GM10266 (cell line): ENCODE measurements at regions not wholly inside any gene's neighbourhood (a gene's known extent, or its start where the extent isn't known, plus 50 kb on each side); places are given as distances from the start of the nearest gene placed in this dataset.

Experiments used
- DNase-seq: peaks from one replicate; pipeline ENCODE4 v3.0.0; 2012; ENCODE audit errors: extremely low spot score
- TF ChIP-seq, protein P1 (sequence below): IDR thresholded peaks from 2 replicates; pipeline ENCODE4 v1.5.1; 2012; ENCODE audit warnings: mild to moderate bottlenecking, low read depth; ENCODE audit not compliant: control insufficient read depth, insufficient read depth; ENCODE audit errors: missing control alignments

DNA sequence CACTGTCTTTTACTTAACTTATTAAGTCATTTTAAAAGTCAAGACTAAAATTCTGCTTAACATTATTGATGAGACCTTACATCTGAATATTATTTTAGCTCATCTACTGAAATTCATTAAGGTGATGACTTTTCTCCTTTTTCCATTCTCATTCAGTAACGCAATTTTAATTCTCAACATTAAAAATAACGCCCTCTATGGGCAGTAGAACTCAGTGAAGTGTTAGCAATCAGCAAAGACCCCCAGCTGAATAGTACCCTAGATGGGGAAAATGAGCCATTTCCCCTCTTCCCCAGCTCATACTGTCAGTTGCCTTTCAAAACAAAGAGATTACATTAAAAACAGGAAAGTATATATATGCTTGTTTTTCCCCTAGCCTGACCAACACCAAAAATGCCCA, 203.3 kb downstream of the NR4A2 start:
- no peak for DNase-seq
- TF ChIP-seq, protein P1, sequence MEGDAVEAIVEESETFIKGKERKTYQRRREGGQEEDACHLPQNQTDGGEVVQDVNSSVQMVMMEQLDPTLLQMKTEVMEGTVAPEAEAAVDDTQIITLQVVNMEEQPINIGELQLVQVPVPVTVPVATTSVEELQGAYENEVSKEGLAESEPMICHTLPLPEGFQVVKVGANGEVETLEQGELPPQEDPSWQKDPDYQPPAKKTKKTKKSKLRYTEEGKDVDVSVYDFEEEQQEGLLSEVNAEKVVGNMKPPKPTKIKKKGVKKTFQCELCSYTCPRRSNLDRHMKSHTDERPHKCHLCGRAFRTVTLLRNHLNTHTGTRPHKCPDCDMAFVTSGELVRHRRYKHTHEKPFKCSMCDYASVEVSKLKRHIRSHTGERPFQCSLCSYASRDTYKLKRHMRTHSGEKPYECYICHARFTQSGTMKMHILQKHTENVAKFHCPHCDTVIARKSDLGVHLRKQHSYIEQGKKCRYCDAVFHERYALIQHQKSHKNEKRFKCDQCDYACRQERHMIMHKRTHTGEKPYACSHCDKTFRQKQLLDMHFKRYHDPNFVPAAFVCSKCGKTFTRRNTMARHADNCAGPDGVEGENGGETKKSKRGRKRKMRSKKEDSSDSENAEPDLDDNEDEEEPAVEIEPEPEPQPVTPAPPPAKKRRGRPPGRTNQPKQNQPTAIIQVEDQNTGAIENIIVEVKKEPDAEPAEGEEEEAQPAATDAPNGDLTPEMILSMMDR = no peak

DNA sequence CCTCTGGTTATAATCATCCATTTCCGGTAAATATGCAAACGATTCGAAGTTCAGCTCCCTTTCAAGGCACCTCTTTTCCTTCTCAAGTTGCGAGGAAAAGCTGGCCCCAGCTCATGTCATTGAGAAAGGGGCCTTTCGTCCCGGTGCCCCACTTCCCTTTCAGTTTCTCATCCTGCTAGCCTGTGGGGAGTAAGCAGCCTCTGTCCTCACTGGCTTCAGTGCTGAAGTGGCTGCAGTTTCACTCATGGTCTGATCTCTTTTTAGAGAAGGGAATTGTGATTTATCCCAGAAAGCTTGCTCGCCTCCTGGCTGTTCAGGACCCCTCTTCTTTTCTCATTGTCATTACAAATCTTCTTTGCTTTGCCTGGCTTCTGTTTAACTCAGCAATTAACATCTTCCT, 207.5 kb downstream of the NR4A2 start:
- no peak for DNase-seq
- TF ChIP-seq, protein P1 = no peak

DNA sequence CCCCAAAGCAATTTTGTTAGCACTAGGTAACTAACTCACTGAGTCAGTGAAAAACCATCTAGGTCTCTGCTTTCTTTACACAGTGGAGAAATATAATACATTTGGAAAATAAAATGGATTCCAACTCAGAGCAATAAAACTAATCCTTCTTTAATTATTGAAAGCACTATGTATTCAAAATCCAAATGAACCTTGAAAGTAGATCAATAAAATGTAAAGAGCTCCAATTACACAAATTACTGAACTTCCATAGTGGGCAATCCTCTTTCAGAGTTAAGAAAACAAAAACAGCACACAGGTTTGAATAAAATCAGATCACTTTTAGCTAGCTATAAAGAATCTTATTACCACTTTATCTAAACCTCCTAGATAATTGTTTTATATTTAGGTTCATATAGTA, 208.1 kb downstream of the NR4A2 start:
- no peak for DNase-seq

DNA sequence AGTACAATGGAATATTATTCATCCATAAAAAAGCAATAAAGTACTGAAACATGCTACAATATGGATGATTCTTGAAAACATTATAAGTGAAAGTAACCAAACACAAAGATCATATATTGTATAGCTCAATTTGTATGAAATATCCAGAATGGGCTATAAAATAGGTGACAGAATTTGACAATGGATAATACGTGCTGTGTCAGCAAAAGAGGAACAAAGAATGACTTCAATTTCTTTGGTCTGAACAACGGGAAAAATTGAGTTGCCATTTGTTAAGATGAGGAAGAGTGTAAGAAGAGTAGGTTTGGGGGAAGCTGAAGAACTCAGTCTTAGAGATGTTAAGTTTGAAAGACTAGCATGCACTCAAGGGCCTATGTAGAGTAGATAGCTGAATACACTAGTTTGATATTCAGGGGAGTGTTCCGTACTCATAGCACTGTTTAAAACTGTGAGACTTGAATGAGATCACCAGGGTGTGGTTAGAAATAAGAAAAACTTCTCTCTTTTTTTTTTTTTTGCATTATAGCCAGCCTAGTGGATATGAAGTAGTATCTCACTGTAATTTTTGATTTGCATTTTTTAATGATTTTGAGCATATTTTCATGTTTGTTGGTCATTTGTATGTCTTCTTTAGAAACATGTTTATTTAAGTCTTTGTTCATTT, 213.6 kb downstream of the NR4A2 start:
- no peak for DNase-seq

More for the DNA sequence above, 208.1 kb downstream of the NR4A2 start:
- TF ChIP-seq, protein P1 = no peak

DNA sequence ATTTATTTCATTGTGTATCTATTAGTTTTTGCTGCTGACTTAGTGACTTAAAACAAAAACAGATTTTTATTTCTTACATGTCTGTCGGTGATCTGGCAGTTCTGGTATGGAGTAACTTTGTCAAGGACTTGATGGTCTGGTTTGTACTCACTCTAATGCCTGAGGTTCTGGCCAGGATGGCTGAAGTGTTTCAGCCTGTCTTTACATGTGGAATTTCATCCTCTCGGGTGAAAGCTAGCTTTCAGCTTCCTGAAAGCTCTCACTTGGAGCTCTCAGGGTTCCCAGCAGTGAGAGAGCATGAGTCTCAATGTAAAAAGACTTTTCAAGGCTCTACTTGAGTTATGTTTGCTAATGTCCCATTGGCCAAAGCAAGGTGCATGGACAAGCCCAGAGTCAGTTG, 216.4 kb downstream of the NR4A2 start:
- TF ChIP-seq, protein P1 = no peak
- DNase-seq = no peak

More for the DNA sequence above, 213.6 kb downstream of the NR4A2 start:
- TF ChIP-seq, protein P1 = no peak

DNA sequence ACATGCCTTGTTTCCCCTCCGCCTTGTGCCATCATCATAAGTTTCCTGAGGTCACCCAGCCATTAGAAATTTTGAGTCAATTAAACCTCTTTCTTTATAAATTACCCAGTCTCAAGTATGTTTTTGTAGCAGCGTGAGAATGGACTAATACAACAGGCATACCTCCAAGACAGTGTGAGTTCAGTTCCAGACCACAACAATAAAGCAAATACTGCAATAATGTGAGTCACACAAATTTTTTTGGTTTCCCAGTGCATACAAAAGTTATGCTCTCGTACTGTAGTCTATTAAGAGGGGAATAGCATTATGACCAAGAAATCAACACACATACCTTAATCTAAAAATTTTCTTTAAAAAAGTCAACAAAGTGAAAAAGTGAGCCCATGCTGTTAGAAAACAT, 217.2 kb downstream of the NR4A2 start:
- DNase-seq = no peak
- TF ChIP-seq, protein P1 = no peak

DNA sequence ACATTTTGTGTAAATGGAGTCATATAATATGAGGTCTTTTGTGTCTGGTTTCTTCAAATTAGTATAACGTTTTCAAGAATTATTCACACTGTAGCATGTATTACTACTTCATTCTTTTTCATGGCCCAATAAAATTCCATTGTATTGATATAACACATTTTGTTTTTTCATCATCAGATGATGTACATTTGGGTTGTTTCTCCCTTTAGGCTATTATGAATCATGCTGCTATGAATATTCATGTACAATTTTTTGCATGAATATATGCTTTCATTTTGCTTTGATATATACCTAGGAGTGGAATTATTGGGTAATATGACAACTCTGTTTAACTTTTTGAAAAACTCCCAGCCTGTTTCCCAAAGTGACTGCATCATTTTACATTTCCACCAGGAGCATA, 220.2 kb downstream of the NR4A2 start:
- DNase-seq = no peak
- TF ChIP-seq, protein P1 = no peak
